Endodermal cell (in vitro differentiated cells): ENCODE measurements at regions not wholly inside any gene's neighbourhood (a gene's known extent, or its start where the extent isn't known, plus 50 kb on each side); places are given as distances from the start of the nearest gene placed in this dataset.
A peak's percentile ranks its signal among the peaks of the same experiment; 100 is the strongest.

Experiments
- DNase-seq: peaks from one replicate; pipeline ENCODE4 v3.0.0-alpha.2; 2017
- H3K27ac ChIP-seq: 2 replicates; pipeline ENCODE4 v1.5.1; 2013; ENCODE audit warnings: mild to moderate bottlenecking, low read depth, low read length, moderate library complexity
- H3K27me3 ChIP-seq: 2 replicates; pipeline ENCODE4 v1.6.1; 2013; ENCODE audit warnings: mild to moderate bottlenecking, low read length, moderate library complexity; ENCODE audit not compliant: insufficient read depth, control insufficient read depth, poor library complexity, severe bottlenecking
- H3K36me3 ChIP-seq: 2 replicates; pipeline ENCODE4 v1.7.0; 2013; ENCODE audit warnings: mild to moderate bottlenecking, low read length, moderate library complexity; ENCODE audit not compliant: control insufficient read depth, insufficient read depth
- H3K4me1 ChIP-seq: one replicate; pipeline ENCODE4 v1.7.0; 2013; ENCODE audit warnings: low read length; ENCODE audit not compliant: control insufficient read depth, insufficient read depth
- H3K4me3 ChIP-seq: 2 replicates; pipeline ENCODE4 v1.5.1; 2013; ENCODE audit warnings: mild to moderate bottlenecking, low read length, moderate library complexity
- H3K9ac ChIP-seq: 2 replicates; pipeline ENCODE4 v1.6.1; 2013; ENCODE audit warnings: mild to moderate bottlenecking, low read length, moderate library complexity; ENCODE audit not compliant: poor library complexity, severe bottlenecking; ENCODE audit errors: extremely low read depth
- H3K9me3 ChIP-seq: 2 replicates; pipeline ENCODE4 v1.6.1; 2013; ENCODE audit warnings: mild to moderate bottlenecking, low read length, moderate library complexity; ENCODE audit not compliant: control insufficient read depth
- H3K27ac Mint-ChIP-seq: 2 replicates; pipeline ENCODE4 v1.8.0; 2020; ENCODE audit warnings: mixed read lengths
- H3K27me3 Mint-ChIP-seq: 2 replicates; pipeline ENCODE4 v1.8.0; 2021; ENCODE audit warnings: mild to moderate bottlenecking, mixed read lengths; ENCODE audit not compliant: insufficient read depth
- H3K36me3 Mint-ChIP-seq: 2 replicates; pipeline ENCODE4 v1.8.0; 2020; ENCODE audit warnings: low read depth, mixed read lengths
- H3K4me1 Mint-ChIP-seq: 2 replicates; pipeline ENCODE4 v1.8.0; 2020; ENCODE audit warnings: mixed read lengths
- H3K4me3 Mint-ChIP-seq: 2 replicates; pipeline ENCODE4 v1.8.0; 2020; ENCODE audit warnings: mild to moderate bottlenecking, moderate library complexity, mixed read lengths
- H3K9me3 Mint-ChIP-seq: 2 replicates; pipeline ENCODE4 v1.8.0; 2020; ENCODE audit warnings: mild to moderate bottlenecking, mixed read lengths
- WGBS, 2 experiments: methylation state at CpG; one replicate each; pipeline versions ENCODE4 v1.1.5 to v1.1.7; 2013; ENCODE audit warnings: missing lambda C conversion rate in 2 of 2, mixed read lengths in 1 of 2; ENCODE audit not compliant: insufficient coverage in 1 of 2, insufficient read length in 1 of 2; 5-methylcytosine and 5-hydroxymethylcytosine counted together
- TF ChIP-seq, protein P1 (sequence below): fragments of 200-600 bp; sonication (generic); conservative IDR thresholded peaks from 2 replicates; pipeline ENCODE4 v1.5.0; 2021; ENCODE audit warnings: antibody characterized with exemption, mild to moderate bottlenecking

DNA sequence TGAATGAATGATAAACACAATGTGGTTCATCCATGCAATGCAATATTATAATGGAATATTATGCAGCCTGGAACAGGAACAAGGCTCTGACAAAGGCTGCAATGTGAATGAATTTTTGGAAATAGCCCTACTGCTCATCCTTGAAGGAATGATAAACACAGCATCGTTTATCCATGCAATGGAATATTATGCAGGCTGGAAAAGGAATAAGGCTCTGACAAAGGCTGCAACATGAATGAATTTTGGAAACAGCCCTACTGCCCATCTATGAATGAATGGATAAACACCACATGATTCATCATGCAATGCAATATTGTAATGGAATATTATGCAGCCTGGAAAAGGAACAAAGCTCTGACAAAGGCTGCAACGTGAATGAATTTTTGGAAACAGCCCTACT is 159.4 kb downstream of the CRLF2 start:
- WGBS, 2 experiments: 86 to 95% methylated on average over 2 of the region's 2 CpGs
- DNase-seq: no peak
- Mint-ChIP-seq H3K27ac (no peak overlapping the region), H3K9me3 (peaks cover 35% of the 10 kb centered on the region), H3K27me3 (no peaks in the 10 kb centered on the region), H3K36me3 (no peaks in the 10 kb centered on the region), H3K4me1 (no peaks in the 10 kb centered on the region), H3K4me3 (no peak overlapping the region)
- Histone ChIP-seq H3K27me3 (no peaks in the 10 kb centered on the region), H3K36me3 (no peaks in the 10 kb centered on the region), H3K9me3 (peaks cover 28% of the 10 kb centered on the region), H3K9ac (no peak overlapping the region), H3K4me1 (no peaks in the 10 kb centered on the region), H3K27ac (no peak overlapping the region), H3K4me3 (peak overlapping the region; percentile 39)
- TF ChIP-seq, protein P1, sequence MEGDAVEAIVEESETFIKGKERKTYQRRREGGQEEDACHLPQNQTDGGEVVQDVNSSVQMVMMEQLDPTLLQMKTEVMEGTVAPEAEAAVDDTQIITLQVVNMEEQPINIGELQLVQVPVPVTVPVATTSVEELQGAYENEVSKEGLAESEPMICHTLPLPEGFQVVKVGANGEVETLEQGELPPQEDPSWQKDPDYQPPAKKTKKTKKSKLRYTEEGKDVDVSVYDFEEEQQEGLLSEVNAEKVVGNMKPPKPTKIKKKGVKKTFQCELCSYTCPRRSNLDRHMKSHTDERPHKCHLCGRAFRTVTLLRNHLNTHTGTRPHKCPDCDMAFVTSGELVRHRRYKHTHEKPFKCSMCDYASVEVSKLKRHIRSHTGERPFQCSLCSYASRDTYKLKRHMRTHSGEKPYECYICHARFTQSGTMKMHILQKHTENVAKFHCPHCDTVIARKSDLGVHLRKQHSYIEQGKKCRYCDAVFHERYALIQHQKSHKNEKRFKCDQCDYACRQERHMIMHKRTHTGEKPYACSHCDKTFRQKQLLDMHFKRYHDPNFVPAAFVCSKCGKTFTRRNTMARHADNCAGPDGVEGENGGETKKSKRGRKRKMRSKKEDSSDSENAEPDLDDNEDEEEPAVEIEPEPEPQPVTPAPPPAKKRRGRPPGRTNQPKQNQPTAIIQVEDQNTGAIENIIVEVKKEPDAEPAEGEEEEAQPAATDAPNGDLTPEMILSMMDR: no peak

DNA sequence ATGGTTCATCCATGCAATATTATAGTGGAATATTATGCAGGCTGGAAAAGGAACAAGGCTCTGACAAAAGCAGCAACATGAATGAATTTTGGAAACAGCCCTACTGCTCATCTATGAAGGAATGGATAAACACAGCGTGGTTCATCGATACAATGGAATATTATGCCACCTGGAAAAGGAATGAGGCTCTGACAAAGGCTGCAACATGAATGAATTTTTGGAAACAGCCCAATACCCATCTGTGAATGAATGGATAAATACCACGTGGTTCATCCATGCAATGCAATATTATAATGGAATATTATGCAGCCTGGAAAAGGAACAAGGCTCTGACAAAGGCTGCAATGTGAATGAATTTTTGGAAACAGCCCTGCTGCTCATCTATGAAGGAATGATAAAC is 160.4 kb downstream of the CRLF2 start:
- 95 to 99% methylated on average over 3 of the region's 3 CpGs for WGBS, 2 experiments
- Mint-ChIP-seq H3K4me3 (no peak overlapping the region), H3K27me3 (no peaks in the 10 kb centered on the region), H3K27ac (no peak overlapping the region), H3K4me1 (no peaks in the 10 kb centered on the region), H3K36me3 (no peaks in the 10 kb centered on the region), H3K9me3 (peaks cover 35% of the 10 kb centered on the region)
- Histone ChIP-seq H3K9me3 (peaks cover 28% of the 10 kb centered on the region), H3K27me3 (no peaks in the 10 kb centered on the region), H3K9ac (no peak overlapping the region), H3K27ac (no peak overlapping the region), H3K36me3 (no peaks in the 10 kb centered on the region), H3K4me1 (no peaks in the 10 kb centered on the region), H3K4me3 (peak overlapping the region; percentile 39)
- no peak for DNase-seq
- TF ChIP-seq, protein P1: no peak

DNA sequence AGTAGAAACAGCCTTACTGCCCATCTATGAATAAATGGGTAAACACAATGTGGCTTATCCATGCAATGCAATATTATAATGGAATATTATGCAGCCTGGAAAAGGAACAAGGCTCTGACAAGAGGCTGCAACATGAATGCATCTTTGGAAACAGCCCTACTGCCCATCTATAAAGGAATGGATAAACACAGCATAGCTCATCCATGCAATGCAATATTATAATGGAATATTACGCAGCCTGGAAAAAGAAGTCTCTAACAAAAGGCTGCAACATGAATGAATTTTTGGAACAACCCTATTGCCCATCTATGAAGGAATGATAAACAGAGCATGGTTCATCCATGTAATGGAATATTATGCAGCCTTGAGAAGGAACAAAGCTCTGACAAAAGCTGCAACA is 161.0 kb downstream of the CRLF2 start:
- H3K9ac ChIP-seq: no peak overlapping the region
- Mint-ChIP-seq H3K36me3 (no peaks in the 10 kb centered on the region), H3K4me1 (no peaks in the 10 kb centered on the region), H3K27me3 (no peaks in the 10 kb centered on the region), H3K9me3 (peaks cover 35% of the 10 kb centered on the region), H3K27ac (no peak overlapping the region), H3K4me3 (no peak overlapping the region)
- 93% methylated on average over 1 of the region's 1 CpG; no CpG with 5 or more reads in 1 of the 2 experiments for WGBS, 2 experiments
- no peak overlapping the region for H3K4me3 ChIP-seq
- H3K4me1 ChIP-seq: no peaks in the 10 kb centered on the region
- H3K27me3 ChIP-seq: no peaks in the 10 kb centered on the region
- TF ChIP-seq, protein P1: no peak
- H3K27ac ChIP-seq: no peak overlapping the region
- DNase-seq: no peak
- no peaks in the 10 kb centered on the region for H3K36me3 ChIP-seq
- peaks cover 28% of the 10 kb centered on the region for H3K9me3 ChIP-seq
